CD14-positive monocyte (primary cell): ENCODE measurements at regions not wholly inside any gene's neighbourhood (a gene's known extent, or its start where the extent isn't known, plus 50 kb on each side); places are given as distances from the start of the nearest gene placed in this dataset.
"Not testable (repeated sequence)": the region's sequence is repeated elsewhere in the genome, so short reads cannot be mapped to it uniquely, and the experiment has no call there.

Experiments used
- DNase-seq, 3 donors: peaks; one replicate each; pipeline ENCODE4 v3.0.0-alpha.2; 2011 to 2022
- H2AFZ ChIP-seq: 2 replicates; pipeline ENCODE4 v1.6.0; 2012; ENCODE audit warnings: mild to moderate bottlenecking, low read depth, low read length, inconsistent platforms; ENCODE audit not compliant: insufficient read depth, poor library complexity, severe bottlenecking
- H3K27ac ChIP-seq, 2 donors: 1 replicate in 1 of 2; 2 replicates in 1 of 2; pipeline ENCODE4 v1.5.1; 2012 to 2013; ENCODE audit warnings: low read length in 2 of 2, control low read depth in 1 of 2, inconsistent platforms in 1 of 2, low read depth in 1 of 2, mild to moderate bottlenecking in 1 of 2
- H3K27me3 ChIP-seq, 2 donors: one replicate each; pipeline versions ENCODE4 v1.6.0 to v1.6.1; 2011 to 2013; ENCODE audit warnings: low read length in 2 of 2; ENCODE audit not compliant: control insufficient read depth in 2 of 2, insufficient read depth in 2 of 2
- H3K36me3 ChIP-seq, 2 donors: replicated peaks in 1 of 2; 1 replicate in 1 of 2; 2 replicates in 1 of 2; pipeline versions ENCODE4 v1.5.1 to v1.6.1; 2012 to 2013; ENCODE audit warnings: low read length in 2 of 2, control low read depth in 1 of 2, inconsistent platforms in 1 of 2, mild to moderate bottlenecking in 1 of 2; ENCODE audit not compliant: insufficient read depth in 2 of 2, control insufficient read depth in 1 of 2
- H3K4me1 ChIP-seq, 2 donors: 1 replicate in 1 of 2; 2 replicates in 1 of 2; pipeline versions ENCODE4 v1.5.1 to v1.6.1; 2012 to 2013; ENCODE audit warnings: low read length in 2 of 2, control low read depth in 1 of 2, inconsistent platforms in 1 of 2, mild to moderate bottlenecking in 1 of 2, moderate library complexity in 1 of 2; ENCODE audit not compliant: insufficient read depth in 2 of 2, control insufficient read depth in 1 of 2
- H3K4me2 ChIP-seq: replicated peaks from 2 replicates; pipeline ENCODE3; 2012; ENCODE audit warnings: low read length, moderate library complexity, mild to moderate bottlenecking; ENCODE audit not compliant: poor library complexity, severe bottlenecking; ENCODE audit errors: extremely low read depth
- H3K4me3 ChIP-seq, 3 experiments: fragments of 200-600 bp in 1 of 3; sonication (generic) in 1 of 3; replicated peaks in 1 of 3; 1 replicate in 2 of 3; 2 replicates in 1 of 3; pipeline ENCODE4 v1.5.1; 2011 to 2013; ENCODE audit warnings: low read length in 3 of 3, mild to moderate bottlenecking in 3 of 3, control low read depth in 2 of 3, low read depth in 2 of 3, inconsistent platforms in 1 of 3, moderate library complexity in 1 of 3
- H3K79me2 ChIP-seq: 2 replicates; pipeline ENCODE4 v1.6.0; 2012; ENCODE audit warnings: mild to moderate bottlenecking, control low read depth, inconsistent platforms, low read length, moderate library complexity; ENCODE audit not compliant: insufficient read depth
- H3K9ac ChIP-seq: 2 replicates; pipeline ENCODE4 v1.6.0; 2017; ENCODE audit warnings: low read length, mild to moderate bottlenecking; ENCODE audit not compliant: insufficient read depth, poor library complexity, severe bottlenecking
- H3K9me3 ChIP-seq, 2 donors: replicated peaks in 1 of 2; 1 replicate in 1 of 2; 2 replicates in 1 of 2; pipeline versions ENCODE4 v1.5.1 to v1.6.1; 2012 to 2013; ENCODE audit warnings: low read length in 2 of 2, control low read depth in 1 of 2; ENCODE audit not compliant: control insufficient read depth in 1 of 2, insufficient read depth in 1 of 2
- H4K20me1 ChIP-seq: 2 replicates; pipeline ENCODE4 v1.6.0; 2012; ENCODE audit warnings: mild to moderate bottlenecking, low read length, control low read depth, moderate library complexity; ENCODE audit not compliant: insufficient read depth
- H3K27ac Mint-ChIP-seq, 7 donors: one replicate each; pipeline ENCODE4 v1.8.0; 2020; ENCODE audit warnings: mild to moderate bottlenecking in 7 of 7, mixed read lengths in 7 of 7, moderate library complexity in 6 of 7, inconsistent platforms in 2 of 7
- H3K27me3 Mint-ChIP-seq, 3 donors: one replicate each; pipeline ENCODE4 v1.8.0; 2021 to 2022; ENCODE audit warnings: low read depth in 3 of 3, mild to moderate bottlenecking in 3 of 3, mixed read lengths in 3 of 3, moderate library complexity in 3 of 3, inconsistent platforms in 1 of 3
- H3K36me3 Mint-ChIP-seq, 2 donors: one replicate each; pipeline ENCODE4 v1.8.0; 2020; ENCODE audit warnings: mixed read lengths in 2 of 2, inconsistent platforms in 1 of 2, mild to moderate bottlenecking in 1 of 2
- H3K4me1 Mint-ChIP-seq: one replicate; pipeline ENCODE4 v1.8.0; 2020; ENCODE audit warnings: mild to moderate bottlenecking, mixed read lengths
- H3K4me3 Mint-ChIP-seq, 2 donors: one replicate each; pipeline ENCODE4 v1.8.0; 2020; ENCODE audit warnings: mild to moderate bottlenecking in 2 of 2, mixed read lengths in 2 of 2, moderate library complexity in 1 of 2
- H3K9me3 Mint-ChIP-seq, 7 donors: one replicate each; pipeline ENCODE4 v1.8.0; 2020 to 2022; ENCODE audit warnings: mixed read lengths in 7 of 7, mild to moderate bottlenecking in 6 of 7, moderate library complexity in 6 of 7, inconsistent platforms in 2 of 7
- CTCF ChIP-seq: fragments of 200-600 bp; IDR thresholded peaks from one replicate; pipeline ENCODE4 v1.8.0; 2022; ENCODE audit warnings: antibody characterized with exemption, mild to moderate bottlenecking
- WGBS: methylation state at CpG from one replicate; pipeline ENCODE4 v1.1.5; 2013; ENCODE audit warnings: missing lambda C conversion rate; ENCODE audit not compliant: insufficient coverage; 5-methylcytosine and 5-hydroxymethylcytosine counted together
- intact Hi-C, 2 donors: fragments of 100-400 bp; cut with micrococcal nuclease; formaldehyde crosslinking; loops; one replicate each; pipeline versions ENCODE4 v1.15.0 to v1.15.1; 2023

GRCh38 chr4:14000091-14000814 lies 372.7 kb upstream of the BOD1L1 start:
- WGBS: 100% methylated on average over 1 of the region's 2 CpGs
- DNase-seq: no peak
- no peaks in the 10 kb centered on the region for H3K36me3 ChIP-seq
- H2AFZ ChIP-seq: no peak overlapping the region
- peaks cover 13 to 30% (median 24%) of the 10 kb centered on the region in 7 donors for H3K9me3 Mint-ChIP-seq
- peak overlapping the region in 1 of 7 donors; percentile 41 for H3K27ac Mint-ChIP-seq
- H3K4me2 ChIP-seq: no peak overlapping the region
- intact Hi-C loops: no loop called here
- H3K9me3 ChIP-seq: peaks cover 12 to 16% of the 10 kb centered on the region in 2 donors
- no peaks in the 10 kb centered on the region for H3K27me3 ChIP-seq
- no peak overlapping the region for H3K9ac ChIP-seq
- H3K27me3 Mint-ChIP-seq: peaks cover 0 to 5% (median 0%) of the 10 kb centered on the region in 3 donors
- no peaks in the 10 kb centered on the region for H4K20me1 ChIP-seq
- TF ChIP-seq CTCF: no peak
- no peaks in the 10 kb centered on the region for H3K79me2 ChIP-seq
- no peak overlapping the region for H3K4me3 Mint-ChIP-seq
- H3K4me1 Mint-ChIP-seq: no peaks in the 10 kb centered on the region
- no peak overlapping the region for H3K27ac ChIP-seq
- no peaks in the 10 kb centered on the region for H3K4me1 ChIP-seq
- H3K4me3 ChIP-seq: no peak overlapping the region
- H3K36me3 Mint-ChIP-seq: no peaks in the 10 kb centered on the region

- H3K4me3 Mint-ChIP-seq, H3K4me1 ChIP-seq, H2AFZ ChIP-seq, H3K9ac ChIP-seq, H3K27ac ChIP-seq, H4K20me1 ChIP-seq, H3K36me3 ChIP-seq, H3K27me3 Mint-ChIP-seq, H3K4me1 Mint-ChIP-seq, H3K79me2 ChIP-seq, intact Hi-C loops, DNase-seq, H3K27ac Mint-ChIP-seq, H3K27me3 ChIP-seq, H3K4me2 ChIP-seq, H3K4me3 ChIP-seq, H3K36me3 Mint-ChIP-seq: not testable (repeated sequence)
- H3K9me3 ChIP-seq: peaks cover 12 to 16% of the 10 kb centered on the region in 2 donors
- peaks cover 13 to 30% (median 24%) of the 10 kb centered on the region in 7 donors for H3K9me3 Mint-ChIP-seq
- 100% methylated on average over 2 of the region's 3 CpGs for WGBS
These were observed 374.8 kb upstream of the BOD1L1 start for GRCh38 chr4:14002331-14002730.
